LNCAP (cell line): ENCODE measurements at regions not wholly inside any gene's neighbourhood (a gene's known extent, or its start where the extent isn't known, plus 50 kb on each side); places are given as distances from the start of the nearest gene placed in this dataset.

Source experiments
- TF ChIP-seq, protein P1 (sequence below): fragments of 450-650 bp; IDR thresholded peaks from 2 replicates; pipeline ENCODE4 v1.5.1; 2017; ENCODE audit warnings: mild to moderate bottlenecking

DNA sequence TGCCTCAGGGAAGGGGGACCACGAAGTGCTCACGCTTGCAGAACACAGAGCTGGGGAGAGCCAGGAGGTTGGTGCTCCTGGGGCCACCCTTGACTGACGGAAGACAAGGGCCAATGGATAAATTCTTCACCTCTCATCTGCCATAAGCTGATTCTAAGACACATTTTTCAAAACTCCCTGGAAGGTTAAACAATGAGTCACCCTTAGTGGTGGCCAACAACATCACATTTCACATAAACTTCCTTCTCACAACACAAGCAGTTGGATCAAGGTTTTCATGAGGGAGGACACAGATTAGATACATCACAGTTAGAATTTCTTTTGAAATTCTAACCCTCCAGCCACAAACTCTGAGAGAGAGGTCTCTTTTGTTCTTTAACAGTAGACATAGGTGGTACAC is 713.6 kb upstream of the POU3F3 start:
- TF ChIP-seq, protein P1, sequence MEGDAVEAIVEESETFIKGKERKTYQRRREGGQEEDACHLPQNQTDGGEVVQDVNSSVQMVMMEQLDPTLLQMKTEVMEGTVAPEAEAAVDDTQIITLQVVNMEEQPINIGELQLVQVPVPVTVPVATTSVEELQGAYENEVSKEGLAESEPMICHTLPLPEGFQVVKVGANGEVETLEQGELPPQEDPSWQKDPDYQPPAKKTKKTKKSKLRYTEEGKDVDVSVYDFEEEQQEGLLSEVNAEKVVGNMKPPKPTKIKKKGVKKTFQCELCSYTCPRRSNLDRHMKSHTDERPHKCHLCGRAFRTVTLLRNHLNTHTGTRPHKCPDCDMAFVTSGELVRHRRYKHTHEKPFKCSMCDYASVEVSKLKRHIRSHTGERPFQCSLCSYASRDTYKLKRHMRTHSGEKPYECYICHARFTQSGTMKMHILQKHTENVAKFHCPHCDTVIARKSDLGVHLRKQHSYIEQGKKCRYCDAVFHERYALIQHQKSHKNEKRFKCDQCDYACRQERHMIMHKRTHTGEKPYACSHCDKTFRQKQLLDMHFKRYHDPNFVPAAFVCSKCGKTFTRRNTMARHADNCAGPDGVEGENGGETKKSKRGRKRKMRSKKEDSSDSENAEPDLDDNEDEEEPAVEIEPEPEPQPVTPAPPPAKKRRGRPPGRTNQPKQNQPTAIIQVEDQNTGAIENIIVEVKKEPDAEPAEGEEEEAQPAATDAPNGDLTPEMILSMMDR, result no peak

DNA sequence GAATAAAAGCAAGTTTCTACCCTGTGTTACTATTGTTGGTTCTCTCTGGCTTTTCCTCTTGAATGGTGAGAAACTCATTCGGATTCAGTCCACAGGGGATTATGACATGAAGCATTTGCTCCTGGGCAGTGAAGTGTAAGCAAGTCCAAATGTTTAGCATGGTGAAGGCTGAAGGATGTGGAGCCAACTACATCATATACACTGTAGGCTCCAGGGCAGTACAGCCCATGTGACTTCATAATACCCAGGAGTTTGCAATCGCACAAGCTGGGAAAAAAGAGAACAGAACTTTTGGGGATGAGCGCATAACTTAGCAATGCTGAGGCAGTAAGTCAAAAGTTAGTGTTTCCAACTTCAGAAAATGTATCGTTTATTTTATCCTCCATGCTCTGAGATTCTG is 695.7 kb upstream of the POU3F3 start:
- TF ChIP-seq, protein P1, result no peak

DNA sequence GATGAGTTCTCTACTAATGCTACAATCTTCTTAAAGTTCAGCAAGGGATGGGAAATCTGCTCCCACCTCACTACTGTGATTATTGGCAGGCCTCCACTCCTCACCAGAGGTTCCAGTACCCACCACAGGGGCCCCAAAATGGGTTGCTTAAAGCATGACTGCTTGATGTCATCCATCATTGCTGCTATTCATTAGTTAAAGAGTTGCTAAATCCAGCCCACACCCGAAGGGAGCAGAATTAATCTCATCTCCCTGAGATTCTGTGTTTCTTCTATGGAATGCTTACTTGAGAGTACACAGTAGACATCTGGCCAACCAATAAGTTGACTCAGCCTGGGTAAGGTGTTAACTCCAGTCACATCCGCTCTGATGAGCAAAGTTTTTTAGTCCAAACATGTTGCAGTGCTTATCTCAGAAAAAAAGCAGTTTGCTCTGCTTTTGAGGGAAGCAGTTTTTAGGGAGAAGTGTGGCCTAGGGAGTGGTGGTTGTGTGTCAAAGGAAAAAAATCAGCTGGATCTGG is 690.2 kb upstream of the POU3F3 start:
- TF ChIP-seq, protein P1, result no peak

DNA sequence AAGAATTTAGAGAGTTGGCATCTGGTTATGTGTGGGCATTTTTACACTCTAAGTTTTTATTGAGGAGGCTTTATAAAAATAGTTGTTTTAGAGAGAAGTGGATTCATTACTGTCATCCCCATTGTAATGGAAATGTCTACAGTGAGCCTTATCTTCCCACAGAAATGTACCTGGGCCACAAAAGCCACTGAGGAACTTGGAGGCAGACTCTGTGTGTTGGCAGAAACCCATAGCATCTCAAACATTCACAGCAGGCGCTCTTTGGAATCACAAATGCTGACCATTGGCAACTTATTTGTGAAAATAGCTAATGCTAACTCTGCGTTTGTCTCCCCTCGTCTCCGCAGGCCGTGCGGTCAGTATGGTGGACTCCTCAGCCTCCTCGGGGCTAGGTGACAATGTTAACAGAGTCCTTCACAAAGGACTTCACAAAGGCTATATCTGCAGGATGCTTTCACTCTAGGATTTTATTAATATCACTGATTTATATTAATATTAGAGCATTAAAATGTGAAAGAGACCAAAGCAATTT is 689.1 kb upstream of the POU3F3 start:
- TF ChIP-seq, protein P1, result no peak

DNA sequence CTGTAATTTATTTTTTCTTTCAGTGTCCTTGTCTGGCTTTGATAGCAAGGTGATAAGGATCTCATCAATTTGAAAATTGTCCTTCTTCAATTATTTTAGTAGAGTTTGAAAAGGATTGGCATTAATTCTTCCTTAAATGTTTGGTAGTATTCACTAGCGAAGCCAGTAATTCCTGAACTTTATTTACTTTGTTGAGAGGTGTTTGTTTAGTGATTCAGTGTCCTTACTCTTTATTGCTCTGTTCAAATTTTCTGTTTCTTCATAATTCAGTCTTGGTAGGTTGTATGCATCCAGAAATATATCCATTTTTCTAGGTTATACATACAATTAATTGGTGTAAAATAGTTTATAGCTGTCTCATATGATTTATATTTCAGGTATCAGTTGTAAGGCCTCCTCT is 676.7 kb upstream of the POU3F3 start:
- TF ChIP-seq, protein P1, result no peak

DNA sequence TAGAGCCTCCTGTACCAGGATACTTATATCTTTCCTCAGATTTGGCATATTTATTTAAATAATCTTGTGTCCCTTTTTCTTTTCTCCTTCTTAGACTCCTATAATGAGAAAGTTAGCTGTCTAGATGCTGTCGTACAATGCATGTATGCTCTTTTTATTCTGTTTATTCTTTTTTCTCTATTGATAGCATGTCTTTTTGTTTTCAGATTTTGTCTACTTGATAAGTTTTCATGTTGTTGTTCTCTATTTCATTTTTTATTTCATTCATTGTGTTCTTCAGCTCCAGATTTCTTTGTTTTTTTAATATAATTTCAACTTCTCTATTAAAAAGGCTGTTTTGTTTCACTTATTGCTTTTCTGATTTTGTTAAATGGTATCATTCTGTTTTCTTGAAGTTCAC is 674.3 kb upstream of the POU3F3 start:
- TF ChIP-seq, protein P1, result no peak

DNA sequence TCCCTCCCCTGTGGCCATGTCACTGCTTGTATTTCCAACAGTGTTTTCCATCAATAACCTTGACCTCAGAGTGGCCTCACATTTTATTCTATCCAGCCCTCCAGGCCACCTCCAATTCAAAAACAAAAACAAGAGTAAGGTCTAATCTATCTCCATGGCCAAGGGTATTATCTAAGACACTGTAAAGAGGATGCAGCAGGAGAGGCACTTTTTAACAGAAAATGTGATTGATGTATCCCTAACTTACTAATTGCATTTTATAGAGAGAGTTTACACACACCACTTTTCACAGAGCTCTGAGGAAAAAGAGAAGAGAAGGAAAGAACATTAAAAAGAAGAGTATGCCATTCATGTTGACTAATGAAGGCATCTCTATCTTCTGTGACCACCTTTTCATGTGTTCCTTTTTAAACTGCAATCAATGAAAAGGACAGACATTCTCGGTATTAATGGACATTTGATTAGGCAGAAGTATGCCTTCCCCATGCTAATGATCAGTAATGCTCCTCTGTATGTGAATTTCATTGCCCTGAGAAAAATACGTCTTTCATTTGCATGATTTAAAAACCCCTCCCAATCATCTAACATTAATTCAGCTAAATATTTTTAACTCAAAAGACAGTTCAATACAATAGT is 653.3 kb upstream of the POU3F3 start:
- TF ChIP-seq, protein P1, result no peak
